WERI-Rb-1 (cell line): ENCODE measurements at regions not wholly inside any gene's neighbourhood (a gene's known extent, or its start where the extent isn't known, plus 50 kb on each side); places are given as distances from the start of the nearest gene placed in this dataset.

Experiments used
- DNase-seq: peaks from one replicate; pipeline ENCODE4 v3.0.0-alpha.2; 2020
- H3K27ac ChIP-seq: fragments of 250-450 bp; sonication (Bioruptor Pico); 2 replicates; pipeline ENCODE4 v1.5.1; 2020; ENCODE audit warnings: mild to moderate bottlenecking, moderate library complexity
- H3K27me3 ChIP-seq: fragments of 250-450 bp; sonication (Bioruptor Pico); 2 replicates; pipeline ENCODE4 v1.5.1; 2021; ENCODE audit warnings: mild to moderate bottlenecking, low read depth, moderate library complexity; ENCODE audit not compliant: insufficient read depth, severe bottlenecking
- H3K36me3 ChIP-seq: fragments of 250-450 bp; sonication (Bioruptor Pico); 2 replicates; pipeline ENCODE4 v1.5.1; 2020; ENCODE audit warnings: mild to moderate bottlenecking, moderate library complexity
- H3K4me3 ChIP-seq: 2 replicates; pipeline ENCODE4 v1.5.1; 2011; ENCODE audit warnings: low read depth, mild to moderate bottlenecking, control low read depth, low read length
- H3K9me3 ChIP-seq: fragments of 250-450 bp; sonication (Bioruptor Pico); 2 replicates; pipeline ENCODE4 v1.5.1; 2021; ENCODE audit warnings: mild to moderate bottlenecking, moderate library complexity; ENCODE audit not compliant: severe bottlenecking
- TF ChIP-seq, protein P1 (sequence below): IDR thresholded peaks from 2 replicates; pipeline ENCODE4 v1.5.1; 2011; ENCODE audit warnings: low read depth, mild to moderate bottlenecking, control low read depth, inconsistent platforms, low read length

DNA sequence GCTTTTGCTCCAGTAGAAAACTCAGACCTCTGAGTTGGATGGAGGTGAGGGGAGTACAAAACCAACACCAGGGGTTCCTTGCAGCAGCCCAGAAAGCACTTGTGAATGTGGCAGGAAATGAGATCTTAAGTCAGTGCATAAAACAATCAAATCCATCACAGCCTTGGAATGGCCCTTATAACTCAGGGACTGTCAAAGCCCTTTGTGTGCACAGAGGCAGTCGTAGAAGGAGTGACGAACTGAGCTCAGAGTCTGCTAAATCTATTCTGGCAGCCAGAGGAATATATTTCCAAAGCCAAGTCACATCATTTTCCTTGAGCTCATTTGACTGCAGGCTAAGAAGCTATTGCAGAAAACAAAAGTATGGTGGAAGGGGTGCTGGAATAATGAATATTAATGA lies 676.6 kb downstream of the DHX35 start:
- no peak overlapping the region for H3K27ac ChIP-seq

DNA sequence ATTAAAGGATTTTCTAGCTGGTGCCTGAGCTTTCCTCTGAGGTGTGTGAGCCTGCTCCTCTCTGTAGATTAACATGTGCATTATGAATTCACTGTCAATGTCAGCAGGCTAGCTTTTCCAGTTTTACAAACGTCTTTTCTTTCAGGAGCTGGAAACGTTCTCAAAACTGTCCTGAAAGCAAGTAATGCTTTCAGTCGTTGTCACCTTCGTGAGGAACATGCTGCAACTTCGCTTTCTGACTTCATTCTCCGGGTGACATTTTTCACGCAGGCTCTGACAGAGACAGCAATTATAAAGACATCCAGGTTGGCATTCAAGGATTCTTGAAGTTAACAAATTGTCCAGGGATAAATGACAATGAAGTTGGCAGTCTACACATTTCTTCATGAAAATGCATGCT lies 671.5 kb downstream of the DHX35 start:
- H3K4me3 ChIP-seq = no peak overlapping the region
- no peaks in the 10 kb centered on the region for H3K9me3 ChIP-seq
- H3K27me3 ChIP-seq = peaks cover 31% of the 10 kb centered on the region
- no peak for DNase-seq
- H3K36me3 ChIP-seq = no peaks in the 10 kb centered on the region
- TF ChIP-seq, protein P1, sequence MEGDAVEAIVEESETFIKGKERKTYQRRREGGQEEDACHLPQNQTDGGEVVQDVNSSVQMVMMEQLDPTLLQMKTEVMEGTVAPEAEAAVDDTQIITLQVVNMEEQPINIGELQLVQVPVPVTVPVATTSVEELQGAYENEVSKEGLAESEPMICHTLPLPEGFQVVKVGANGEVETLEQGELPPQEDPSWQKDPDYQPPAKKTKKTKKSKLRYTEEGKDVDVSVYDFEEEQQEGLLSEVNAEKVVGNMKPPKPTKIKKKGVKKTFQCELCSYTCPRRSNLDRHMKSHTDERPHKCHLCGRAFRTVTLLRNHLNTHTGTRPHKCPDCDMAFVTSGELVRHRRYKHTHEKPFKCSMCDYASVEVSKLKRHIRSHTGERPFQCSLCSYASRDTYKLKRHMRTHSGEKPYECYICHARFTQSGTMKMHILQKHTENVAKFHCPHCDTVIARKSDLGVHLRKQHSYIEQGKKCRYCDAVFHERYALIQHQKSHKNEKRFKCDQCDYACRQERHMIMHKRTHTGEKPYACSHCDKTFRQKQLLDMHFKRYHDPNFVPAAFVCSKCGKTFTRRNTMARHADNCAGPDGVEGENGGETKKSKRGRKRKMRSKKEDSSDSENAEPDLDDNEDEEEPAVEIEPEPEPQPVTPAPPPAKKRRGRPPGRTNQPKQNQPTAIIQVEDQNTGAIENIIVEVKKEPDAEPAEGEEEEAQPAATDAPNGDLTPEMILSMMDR = no peak
- H3K27ac ChIP-seq = no peak overlapping the region

More for the DNA sequence above, 676.6 kb downstream of the DHX35 start:
- Histone ChIP-seq H3K4me3 (no peak overlapping the region), H3K36me3 (no peaks in the 10 kb centered on the region), H3K9me3 (no peaks in the 10 kb centered on the region), H3K27me3 (peaks cover 34% of the 10 kb centered on the region)
- DNase-seq = no peak
- TF ChIP-seq, protein P1 = no peak

DNA sequence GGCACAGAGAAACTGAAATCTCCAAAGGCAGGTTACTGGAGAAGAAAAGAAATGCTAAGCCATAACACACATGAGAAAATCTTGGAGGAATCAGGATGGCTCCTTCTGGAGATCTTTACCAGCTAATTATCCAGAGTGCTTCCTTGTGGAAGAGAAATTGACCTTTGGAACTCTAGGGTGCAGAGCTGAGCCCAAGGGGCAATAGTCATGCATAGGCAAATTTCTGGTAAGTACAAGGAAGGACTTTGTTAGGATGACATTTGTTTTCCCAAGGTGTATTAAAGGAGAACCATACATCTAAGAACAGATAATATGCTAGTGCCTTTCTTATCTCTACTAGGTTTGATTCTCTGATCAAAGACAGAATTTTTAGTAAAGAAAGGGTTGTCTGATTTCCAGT lies 670.6 kb downstream of the DHX35 start:
- no peak for DNase-seq
- TF ChIP-seq, protein P1 = no peak
- H3K9me3 ChIP-seq = no peaks in the 10 kb centered on the region
- peaks cover 28% of the 10 kb centered on the region for H3K27me3 ChIP-seq
- no peaks in the 10 kb centered on the region for H3K36me3 ChIP-seq
- H3K4me3 ChIP-seq = no peak overlapping the region
- H3K27ac ChIP-seq = no peak overlapping the region

DNA sequence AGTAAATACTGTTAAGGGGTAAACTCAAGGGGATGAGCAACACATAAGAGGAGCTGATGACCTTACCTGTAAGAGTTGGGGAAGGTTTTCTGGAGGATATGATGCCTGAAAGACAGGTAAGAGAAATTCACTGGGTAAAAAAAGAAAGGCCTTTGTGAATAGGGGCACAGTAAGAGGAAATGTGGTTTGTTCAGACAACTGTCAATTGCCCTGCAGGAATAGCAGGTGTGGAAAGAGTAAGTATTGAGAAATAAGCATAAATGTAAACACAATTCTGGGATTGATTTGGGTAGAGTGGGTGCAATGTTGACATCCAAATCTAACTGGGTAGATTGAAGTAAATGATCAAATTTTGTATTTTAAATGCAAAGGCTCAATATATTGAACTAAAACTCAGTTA lies 670.0 kb downstream of the DHX35 start:
- no peaks in the 10 kb centered on the region for H3K9me3 ChIP-seq
- DNase-seq = no peak
- TF ChIP-seq, protein P1 = no peak

DNA sequence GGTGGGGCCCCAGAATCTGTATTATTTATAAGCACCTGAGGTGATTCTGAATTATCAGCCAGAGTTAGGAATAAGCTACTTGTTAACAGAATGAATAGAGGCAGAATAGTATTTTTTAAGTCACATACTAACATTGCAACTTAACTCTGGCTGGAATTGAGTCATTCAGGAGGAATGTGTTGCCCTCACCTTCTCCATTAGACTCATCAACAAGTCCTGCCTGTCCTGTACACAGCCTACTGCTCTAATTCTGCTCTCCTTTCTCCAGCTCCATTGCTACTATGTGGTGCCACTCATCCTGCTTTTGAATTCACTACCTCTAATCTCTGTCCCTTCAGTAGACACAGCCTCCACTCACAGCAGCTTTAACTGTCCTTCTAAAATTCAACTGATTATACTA lies 669.4 kb downstream of the DHX35 start:
- no peak overlapping the region for H3K27ac ChIP-seq
- DNase-seq = no peak
- TF ChIP-seq, protein P1 = no peak
- no peak overlapping the region for H3K4me3 ChIP-seq
- H3K36me3 ChIP-seq = no peaks in the 10 kb centered on the region
- peaks cover 20% of the 10 kb centered on the region for H3K27me3 ChIP-seq
- H3K9me3 ChIP-seq = no peaks in the 10 kb centered on the region

More for the DNA sequence above, 670.0 kb downstream of the DHX35 start:
- Histone ChIP-seq H3K36me3 (no peaks in the 10 kb centered on the region), H3K4me3 (no peak overlapping the region), H3K27me3 (peaks cover 24% of the 10 kb centered on the region), H3K27ac (no peak overlapping the region)

DNA sequence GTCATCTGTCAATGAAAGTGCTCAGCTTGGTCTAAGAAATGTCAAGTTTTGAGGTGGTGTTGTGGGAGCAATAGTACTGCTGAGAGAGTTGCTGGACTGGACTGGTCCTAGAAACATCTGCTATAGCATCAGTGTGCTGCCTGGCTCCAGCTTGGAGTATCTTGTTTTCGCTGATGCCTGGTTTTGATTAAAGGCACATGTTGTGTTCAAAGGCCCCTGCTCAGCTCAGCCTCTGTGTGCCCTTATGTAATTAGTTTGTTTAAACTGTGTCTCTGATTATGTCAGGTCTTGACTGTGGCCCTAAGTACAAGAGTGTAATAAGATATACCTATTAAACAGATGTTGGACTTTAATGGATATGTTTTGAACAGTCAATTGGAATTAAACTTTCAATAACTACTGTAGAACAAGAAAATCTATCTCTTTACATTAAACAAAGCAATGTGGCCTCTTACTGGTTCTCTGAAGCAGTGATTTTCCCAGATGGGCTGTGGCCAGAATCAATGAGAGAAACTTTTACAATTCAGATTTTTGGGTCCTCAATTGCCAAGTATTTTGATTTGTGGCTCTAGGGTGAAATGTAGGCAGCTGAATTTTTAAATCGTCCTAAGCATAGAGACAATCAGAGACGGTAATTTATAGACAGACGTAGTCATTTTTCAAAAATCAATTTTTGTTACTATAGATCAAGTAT lies 668.2 kb downstream of the DHX35 start:
- H3K9me3 ChIP-seq = no peaks in the 10 kb centered on the region
- H3K36me3 ChIP-seq = no peaks in the 10 kb centered on the region
- DNase-seq = no peak
- no peak overlapping the region for H3K4me3 ChIP-seq
- H3K27me3 ChIP-seq = peaks cover 15% of the 10 kb centered on the region
- TF ChIP-seq, protein P1 = no peak
- no peak overlapping the region for H3K27ac ChIP-seq
